Stimulated activated naive B cell treated with anti-CD40 and anti-IgM and Interleukin-4, amounts not matched to agents 10 μg/mL and 1 μg/mL and 100 μg/mL, for 72 hours (primary cell): ENCODE measurements at regions not wholly inside any gene's neighbourhood (a gene's known extent, or its start where the extent isn't known, plus 50 kb on each side); places are given as distances from the start of the nearest gene placed in this dataset.

Source experiments
- ATAC-seq, 2 donors: fragments of 150-1000 bp; cut with Tn5 transposase; replicated peaks; 2 replicates each; pipeline ENCODE4 v1.10.0; 2021; ENCODE audit warnings: moderate library complexity in 1 of 2
- DNase-seq: peaks from one replicate; pipeline ENCODE4 v3.0.0; 2021
- H3K27ac Mint-ChIP-seq: one replicate; pipeline ENCODE4 v1.8.0; 2022; ENCODE audit warnings: mild to moderate bottlenecking, mixed read lengths
- H3K27me3 Mint-ChIP-seq, 2 donors: one replicate each; pipeline ENCODE4 v1.8.0; 2022; ENCODE audit warnings: mixed read lengths in 2 of 2
- H3K36me3 Mint-ChIP-seq, 2 donors: one replicate each; pipeline ENCODE4 v1.8.0; 2022; ENCODE audit warnings: mixed read lengths in 2 of 2, mild to moderate bottlenecking in 1 of 2
- H3K4me1 Mint-ChIP-seq, 2 donors: one replicate each; pipeline ENCODE4 v1.8.0; 2022; ENCODE audit warnings: mixed read lengths in 2 of 2, mild to moderate bottlenecking in 1 of 2
- H3K4me3 Mint-ChIP-seq, 2 donors: one replicate each; pipeline ENCODE4 v1.8.0; 2022; ENCODE audit warnings: mild to moderate bottlenecking in 2 of 2, mixed read lengths in 2 of 2, moderate library complexity in 1 of 2
- H3K9me3 Mint-ChIP-seq, 2 donors: one replicate each; pipeline ENCODE4 v1.8.0; 2022; ENCODE audit warnings: mixed read lengths in 2 of 2, mild to moderate bottlenecking in 1 of 2

DNA sequence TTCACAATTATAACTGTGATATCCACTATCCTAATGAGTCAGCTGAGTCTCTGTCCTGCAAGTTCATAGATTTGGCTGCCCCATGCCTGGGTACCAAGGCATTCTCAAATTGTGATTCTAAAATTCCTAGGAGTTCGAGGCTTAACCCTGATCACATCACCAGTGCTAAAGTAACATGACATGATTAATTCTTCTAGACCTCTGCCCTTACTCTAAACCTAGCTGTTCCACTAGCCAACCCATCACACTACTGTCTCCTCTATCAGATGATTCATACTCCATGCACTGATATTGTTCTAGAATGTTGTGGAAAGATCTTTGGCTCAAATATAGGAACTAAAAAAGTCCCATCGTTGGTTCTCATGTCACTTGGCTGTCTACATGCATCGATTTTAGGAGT is 487.6 kb downstream of the PIK3C3 start:
- Mint-ChIP-seq H3K4me1 (no peaks in the 10 kb centered on the region), H3K36me3 (no peaks in the 10 kb centered on the region), H3K27ac (no peak overlapping the region), H3K4me3 (no peak overlapping the region), H3K27me3 (no peaks in the 10 kb centered on the region), H3K9me3 (peaks cover 7 to 16% of the 10 kb centered on the region in 2 donors)
- no peak for ATAC-seq
- DNase-seq, result no peak

DNA sequence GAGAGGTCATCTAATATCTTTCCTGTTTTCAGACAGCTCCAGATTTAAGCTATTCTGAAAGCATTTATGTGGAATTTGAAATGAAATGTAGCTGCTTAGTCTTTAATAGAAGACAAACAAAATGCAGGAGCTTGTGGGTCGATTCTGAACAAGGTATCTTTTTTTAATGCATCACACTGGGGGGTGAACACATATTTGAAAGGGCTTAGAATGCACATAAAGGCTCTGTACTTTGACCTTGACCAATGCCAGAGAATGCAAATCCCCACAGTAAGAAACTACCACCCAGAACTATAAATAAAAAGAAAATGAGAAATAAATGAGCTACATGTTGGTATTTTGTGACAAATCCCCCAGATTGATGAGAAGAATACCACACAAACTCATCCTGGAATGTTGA is 489.3 kb downstream of the PIK3C3 start:
- no peaks in the 10 kb centered on the region for H3K36me3 Mint-ChIP-seq

DNA sequence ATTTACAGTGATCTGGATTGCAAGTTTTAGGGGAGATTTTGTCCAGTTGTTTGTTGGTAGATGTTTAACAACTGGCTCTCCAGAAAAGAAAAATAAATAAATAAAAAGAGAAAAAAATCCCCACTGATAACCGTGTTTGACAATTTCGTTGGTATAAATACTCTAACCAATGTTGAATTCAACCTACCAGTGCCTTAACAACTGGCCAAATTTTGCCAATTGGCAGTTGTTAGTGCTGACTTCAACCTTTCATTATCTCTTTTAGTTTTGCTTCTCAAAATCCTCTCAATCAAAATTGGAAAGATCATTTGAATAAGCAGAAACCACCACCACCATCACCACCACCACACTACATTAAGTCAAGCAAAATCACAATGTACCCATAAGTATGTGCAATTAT is 490.3 kb downstream of the PIK3C3 start:
- no peaks in the 10 kb centered on the region for H3K4me1 Mint-ChIP-seq
- H3K9me3 Mint-ChIP-seq, result peaks cover 13 to 21% of the 10 kb centered on the region in 2 donors
- ATAC-seq (no peak), DNase-seq (no peak)
- H3K4me3 Mint-ChIP-seq, result no peak overlapping the region
- H3K27ac Mint-ChIP-seq, result no peak overlapping the region
- H3K36me3 Mint-ChIP-seq, result no peaks in the 10 kb centered on the region
- no peaks in the 10 kb centered on the region for H3K27me3 Mint-ChIP-seq

More for the DNA sequence above, 489.3 kb downstream of the PIK3C3 start:
- DNase-seq (no peak), ATAC-seq (no peak)
- H3K4me1 Mint-ChIP-seq, result no peaks in the 10 kb centered on the region
- no peak overlapping the region for H3K4me3 Mint-ChIP-seq
- H3K9me3 Mint-ChIP-seq, result peaks cover 13 to 23% of the 10 kb centered on the region in 2 donors
- H3K27me3 Mint-ChIP-seq, result no peaks in the 10 kb centered on the region
- no peak overlapping the region for H3K27ac Mint-ChIP-seq

DNA sequence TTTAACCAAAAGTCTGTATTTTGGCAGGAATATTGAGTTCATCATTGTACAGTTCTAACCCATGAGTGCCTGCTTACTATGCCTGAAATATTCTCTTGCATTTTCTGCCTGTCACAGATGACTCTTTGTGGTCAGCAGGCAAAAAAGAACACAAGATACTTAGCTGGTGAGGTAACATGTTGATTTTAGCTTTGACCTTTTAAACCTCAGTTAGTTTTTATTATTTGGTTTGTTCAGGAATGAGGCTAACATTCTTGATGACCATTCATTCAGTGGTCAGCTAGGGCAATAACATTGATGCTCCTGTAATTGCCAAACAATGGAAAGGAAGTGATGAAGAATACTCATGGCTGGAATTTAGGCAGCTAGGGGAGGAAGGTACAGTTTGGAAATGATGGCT is 491.2 kb downstream of the PIK3C3 start:
- no peak overlapping the region for H3K4me3 Mint-ChIP-seq
- DNase-seq, result no peak
- no peak for ATAC-seq
- no peak overlapping the region for H3K27ac Mint-ChIP-seq
- H3K27me3 Mint-ChIP-seq, result no peaks in the 10 kb centered on the region
- no peaks in the 10 kb centered on the region for H3K36me3 Mint-ChIP-seq
- no peaks in the 10 kb centered on the region for H3K4me1 Mint-ChIP-seq
- H3K9me3 Mint-ChIP-seq, result peaks cover 15 to 23% of the 10 kb centered on the region in 2 donors

DNA sequence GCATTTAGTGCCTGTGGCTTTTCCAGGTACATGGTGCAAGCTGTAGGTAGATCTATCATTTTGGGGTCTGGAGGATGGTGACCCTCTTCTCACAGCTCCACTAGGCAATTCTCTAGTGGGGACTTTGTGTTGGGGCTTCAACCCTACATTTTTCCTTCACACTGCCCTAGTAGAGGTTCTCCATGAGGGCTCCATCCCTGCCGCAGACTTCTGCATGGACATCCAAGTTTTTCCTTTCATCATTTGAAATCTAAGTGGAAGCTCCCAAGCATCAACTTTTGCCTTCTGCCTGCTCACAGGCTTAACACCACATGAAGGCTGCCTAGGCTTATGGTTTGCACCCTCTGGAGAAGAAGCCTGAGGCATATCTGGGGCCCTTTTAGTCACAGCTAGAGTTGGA is 492.7 kb downstream of the PIK3C3 start:
- Mint-ChIP-seq H3K36me3 (no peaks in the 10 kb centered on the region), H3K27ac (no peak overlapping the region), H3K9me3 (peaks cover 16 to 23% of the 10 kb centered on the region in 2 donors), H3K4me3 (no peak overlapping the region), H3K27me3 (no peaks in the 10 kb centered on the region), H3K4me1 (no peaks in the 10 kb centered on the region)
- DNase-seq (no peak), ATAC-seq (no peak)

DNA sequence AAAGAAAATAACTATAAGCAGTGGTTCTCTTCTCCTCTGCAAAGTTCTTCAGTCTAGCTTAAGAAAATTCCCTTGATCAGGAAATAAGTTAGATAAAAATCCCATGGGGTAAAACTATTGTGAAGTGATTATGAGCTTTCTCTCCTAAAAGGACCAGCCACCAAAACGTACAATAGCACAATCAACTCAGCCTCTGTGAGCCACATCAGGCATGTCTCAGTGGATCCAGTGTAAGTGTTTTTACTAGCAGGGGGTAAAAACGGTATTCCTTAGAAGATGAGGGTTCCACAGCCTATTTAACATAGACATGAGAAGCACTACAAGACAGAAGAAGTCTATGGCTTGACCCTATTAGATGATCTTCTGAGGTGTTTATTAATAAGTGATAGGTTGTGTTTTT is 503.2 kb downstream of the PIK3C3 start:
- ATAC-seq (no peak), DNase-seq (no peak)
- Mint-ChIP-seq H3K27ac (no peak overlapping the region), H3K4me3 (no peak overlapping the region), H3K4me1 (no peaks in the 10 kb centered on the region), H3K36me3 (no peaks in the 10 kb centered on the region), H3K27me3 (no peaks in the 10 kb centered on the region), H3K9me3 (no peaks in the 10 kb centered on the region)

DNA sequence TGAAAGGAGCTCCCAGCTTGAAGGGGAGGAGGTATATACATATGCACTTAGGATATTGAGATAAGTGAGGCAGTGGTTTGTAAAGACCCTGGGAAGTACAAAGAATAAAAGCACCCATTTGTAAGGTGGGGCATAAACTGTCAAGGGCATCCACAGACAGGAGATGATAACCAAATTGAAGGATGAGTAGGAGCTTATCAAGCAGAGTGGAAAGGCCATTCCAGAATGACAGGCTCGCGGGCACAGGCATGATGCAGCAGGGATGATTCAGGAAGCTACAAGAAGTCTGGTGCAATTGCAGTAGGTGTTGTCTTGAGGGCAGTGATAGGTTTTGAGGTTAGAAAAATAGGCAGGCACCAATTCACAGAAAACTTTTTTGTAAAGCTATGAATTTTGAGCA is 504.8 kb downstream of the PIK3C3 start:
- no peaks in the 10 kb centered on the region for H3K36me3 Mint-ChIP-seq
- no peaks in the 10 kb centered on the region for H3K9me3 Mint-ChIP-seq
- H3K4me3 Mint-ChIP-seq, result no peak overlapping the region
- no peak for ATAC-seq
- no peaks in the 10 kb centered on the region for H3K4me1 Mint-ChIP-seq
- no peaks in the 10 kb centered on the region for H3K27me3 Mint-ChIP-seq
- no peak overlapping the region for H3K27ac Mint-ChIP-seq
- DNase-seq, result no peak

DNA sequence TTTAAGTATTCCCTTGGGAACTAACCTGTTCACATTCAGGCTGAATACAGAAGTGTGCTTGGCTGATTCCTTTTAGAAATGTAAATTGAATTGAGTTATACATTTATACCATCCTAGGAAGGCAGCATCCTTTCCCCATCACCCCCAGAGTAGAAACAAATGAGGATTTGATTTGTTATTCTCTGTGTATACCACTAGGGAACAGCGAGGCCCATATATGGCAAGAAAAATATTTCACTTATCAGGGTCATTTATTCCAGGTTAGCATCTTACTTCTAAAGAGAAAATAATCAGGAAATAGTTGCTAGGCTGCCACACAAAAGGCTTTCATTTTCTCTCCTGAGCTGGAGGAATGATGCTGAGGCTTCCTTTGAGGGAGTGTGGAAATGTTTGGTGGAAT is 516.9 kb downstream of the PIK3C3 start:
- no peak overlapping the region for H3K4me3 Mint-ChIP-seq
- H3K4me1 Mint-ChIP-seq, result no peaks in the 10 kb centered on the region
- H3K36me3 Mint-ChIP-seq, result no peaks in the 10 kb centered on the region
- H3K9me3 Mint-ChIP-seq, result no peaks in the 10 kb centered on the region
- H3K27me3 Mint-ChIP-seq, result no peaks in the 10 kb centered on the region
- ATAC-seq, result no peak
- H3K27ac Mint-ChIP-seq, result no peak overlapping the region
- no peak for DNase-seq

DNA sequence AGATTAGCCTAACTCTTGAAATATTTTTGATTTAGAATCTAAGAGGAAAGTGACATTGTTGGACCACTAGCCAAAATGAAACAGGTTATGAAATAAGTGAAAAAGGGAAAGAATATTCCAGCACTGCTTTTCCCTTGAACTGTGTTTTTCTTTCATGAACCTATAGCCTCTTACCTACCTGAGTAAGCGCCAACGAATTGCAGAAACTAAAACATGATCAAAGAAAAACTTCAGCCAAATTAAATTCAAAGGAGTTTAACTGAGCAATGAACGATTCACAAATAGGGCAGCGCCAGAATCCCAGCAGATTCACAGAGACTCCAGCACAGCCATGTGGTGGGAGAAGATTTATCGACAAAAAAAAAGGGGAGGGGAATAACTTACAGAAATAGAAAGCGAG is 518.6 kb downstream of the PIK3C3 start:
- DNase-seq (no peak), ATAC-seq (no peak)
- Mint-ChIP-seq H3K27ac (no peak overlapping the region), H3K9me3 (no peaks in the 10 kb centered on the region), H3K36me3 (no peaks in the 10 kb centered on the region), H3K4me3 (no peak overlapping the region), H3K4me1 (no peaks in the 10 kb centered on the region), H3K27me3 (no peaks in the 10 kb centered on the region)

DNA sequence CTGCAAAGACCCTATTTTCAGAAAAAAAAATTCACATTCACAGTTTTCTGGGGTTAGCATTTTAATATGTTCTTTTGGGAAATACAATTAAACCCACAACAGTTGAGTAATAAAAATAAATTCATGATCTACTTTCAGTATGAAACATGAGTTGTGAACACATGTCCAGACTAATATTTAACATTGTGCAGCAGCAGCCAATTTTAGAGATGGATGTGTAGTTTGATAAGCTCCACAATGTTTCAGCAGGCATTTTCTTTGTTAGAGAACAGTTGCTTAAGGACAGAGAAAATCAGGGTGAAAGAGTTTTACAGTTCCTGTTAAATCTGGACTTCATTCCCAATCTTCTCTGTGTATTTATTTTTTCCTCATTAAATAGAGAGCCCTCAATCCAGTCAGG is 519.5 kb downstream of the PIK3C3 start:
- no peak for DNase-seq
- H3K9me3 Mint-ChIP-seq, result no peaks in the 10 kb centered on the region
- no peaks in the 10 kb centered on the region for H3K4me1 Mint-ChIP-seq
- ATAC-seq, result no peak
- H3K27me3 Mint-ChIP-seq, result no peaks in the 10 kb centered on the region
- H3K36me3 Mint-ChIP-seq, result no peaks in the 10 kb centered on the region
- no peak overlapping the region for H3K27ac Mint-ChIP-seq
- no peak overlapping the region for H3K4me3 Mint-ChIP-seq

DNA sequence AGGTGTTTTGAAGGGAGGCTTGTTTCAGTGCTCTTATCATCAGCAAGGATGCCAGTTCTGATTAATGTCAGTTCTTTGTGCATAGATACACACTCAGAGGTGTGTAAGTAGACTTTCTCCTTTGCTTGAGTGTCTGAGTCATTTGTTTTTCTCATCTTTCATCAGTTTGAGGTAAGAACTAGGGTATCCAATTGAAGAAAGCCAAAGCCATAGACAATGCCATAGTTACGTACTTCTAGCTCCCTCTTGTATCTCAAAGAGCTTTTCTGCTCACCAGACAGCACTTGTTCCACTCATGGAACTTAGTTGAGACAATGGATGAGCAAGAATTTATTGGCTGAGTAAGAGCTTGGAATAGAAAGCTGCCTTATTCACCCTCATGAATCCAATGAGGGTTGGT is 520.1 kb downstream of the PIK3C3 start:
- no peak overlapping the region for H3K4me3 Mint-ChIP-seq
- H3K36me3 Mint-ChIP-seq, result no peaks in the 10 kb centered on the region
- H3K27me3 Mint-ChIP-seq, result no peaks in the 10 kb centered on the region
- no peak overlapping the region for H3K27ac Mint-ChIP-seq
- DNase-seq (no peak), ATAC-seq (no peak)
- no peaks in the 10 kb centered on the region for H3K4me1 Mint-ChIP-seq
- no peaks in the 10 kb centered on the region for H3K9me3 Mint-ChIP-seq

DNA sequence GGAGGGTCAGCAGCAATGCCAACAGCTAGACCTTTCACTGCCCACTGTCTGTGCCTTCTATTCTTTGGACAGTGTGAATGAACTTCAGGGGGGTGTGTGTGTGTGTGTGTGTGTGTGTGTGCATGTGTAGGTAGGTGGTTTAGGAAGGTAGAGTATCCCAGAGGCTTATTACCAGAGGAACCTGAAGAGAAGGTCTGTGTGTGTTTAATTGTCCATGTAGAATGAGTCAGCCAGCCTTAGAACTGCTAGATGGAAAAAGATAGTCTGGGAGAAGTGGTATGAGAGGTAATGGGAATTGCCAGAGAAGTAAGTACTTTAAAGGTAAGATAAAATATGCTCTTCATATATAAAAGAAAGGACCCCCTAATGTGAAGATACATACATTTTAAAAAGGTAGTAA is 522.2 kb downstream of the PIK3C3 start:
- no peaks in the 10 kb centered on the region for H3K9me3 Mint-ChIP-seq
- H3K27ac Mint-ChIP-seq, result no peak overlapping the region
- ATAC-seq (no peak), DNase-seq (no peak)
- no peaks in the 10 kb centered on the region for H3K4me1 Mint-ChIP-seq
- no peaks in the 10 kb centered on the region for H3K27me3 Mint-ChIP-seq
- no peak overlapping the region for H3K4me3 Mint-ChIP-seq
- no peaks in the 10 kb centered on the region for H3K36me3 Mint-ChIP-seq

DNA sequence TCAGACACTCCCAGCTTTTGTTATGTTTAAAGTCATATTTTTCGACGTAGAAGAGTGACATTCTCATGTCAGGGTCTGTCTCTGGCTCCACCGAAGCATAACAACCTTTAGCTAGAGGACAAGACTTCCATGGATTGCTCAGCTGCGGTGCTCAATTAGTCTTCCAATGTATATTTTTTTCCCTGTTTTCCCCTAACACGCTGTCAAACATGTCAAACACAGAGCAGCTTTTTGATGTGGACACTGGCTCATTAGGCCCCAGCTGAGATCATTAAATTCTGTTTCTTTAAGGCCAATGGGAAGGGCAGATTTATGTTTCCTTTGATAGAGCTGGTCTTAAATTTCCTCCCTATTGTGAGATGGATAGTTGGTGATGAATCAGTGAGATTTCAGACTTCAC is 525.4 kb downstream of the PIK3C3 start:
- H3K4me1 Mint-ChIP-seq, result no peaks in the 10 kb centered on the region
- DNase-seq (no peak), ATAC-seq (no peak)
- H3K9me3 Mint-ChIP-seq, result peaks cover 4 to 7% of the 10 kb centered on the region in 2 donors
- H3K36me3 Mint-ChIP-seq, result no peaks in the 10 kb centered on the region
- H3K27ac Mint-ChIP-seq, result no peak overlapping the region
- H3K27me3 Mint-ChIP-seq, result no peaks in the 10 kb centered on the region
- no peak overlapping the region for H3K4me3 Mint-ChIP-seq

DNA sequence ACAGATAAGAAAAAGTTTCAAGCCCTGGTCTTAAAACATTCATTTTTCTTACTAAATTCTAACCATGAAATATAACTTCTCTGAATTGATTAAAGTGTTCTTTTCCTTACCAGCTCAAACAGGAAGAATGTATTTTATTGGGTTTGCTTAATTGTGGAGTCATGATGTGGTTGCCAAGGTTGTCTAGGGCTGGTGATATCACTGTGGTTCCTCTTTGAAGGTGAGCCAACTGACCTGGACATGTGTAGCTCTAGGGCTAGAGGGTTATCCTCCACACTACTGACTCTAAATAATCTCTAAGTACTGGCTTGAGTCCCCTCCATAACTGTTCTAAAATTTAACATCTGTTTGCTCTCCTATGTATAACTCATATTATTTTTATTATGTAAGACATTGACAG is 529.6 kb downstream of the PIK3C3 start:
- DNase-seq (no peak), ATAC-seq (no peak)
- no peak overlapping the region for H3K27ac Mint-ChIP-seq
- peaks cover 5 to 7% of the 10 kb centered on the region in 2 donors for H3K9me3 Mint-ChIP-seq
- no peaks in the 10 kb centered on the region for H3K4me1 Mint-ChIP-seq
- no peaks in the 10 kb centered on the region for H3K36me3 Mint-ChIP-seq
- no peak overlapping the region for H3K4me3 Mint-ChIP-seq
- no peaks in the 10 kb centered on the region for H3K27me3 Mint-ChIP-seq

DNA sequence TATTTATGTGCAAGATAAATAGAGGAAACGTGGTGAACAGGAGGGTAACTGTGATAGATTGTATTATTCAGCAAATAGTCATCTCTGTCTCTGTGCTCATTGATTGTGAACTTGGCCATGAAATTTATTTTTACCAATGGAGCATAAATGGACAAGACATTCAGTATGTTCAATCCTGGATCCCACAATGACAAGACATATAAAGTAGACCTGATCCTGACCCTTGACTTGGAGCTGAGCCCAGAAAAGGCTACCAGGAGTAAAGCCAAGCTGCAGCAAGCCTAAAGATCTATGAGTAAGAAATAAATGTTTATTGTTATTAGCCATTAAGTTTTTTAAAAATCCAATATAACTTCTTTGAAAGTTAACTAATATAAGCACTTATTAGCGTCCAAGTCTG is 531.2 kb downstream of the PIK3C3 start:
- Mint-ChIP-seq H3K4me3 (no peak overlapping the region), H3K27ac (no peak overlapping the region)

DNA sequence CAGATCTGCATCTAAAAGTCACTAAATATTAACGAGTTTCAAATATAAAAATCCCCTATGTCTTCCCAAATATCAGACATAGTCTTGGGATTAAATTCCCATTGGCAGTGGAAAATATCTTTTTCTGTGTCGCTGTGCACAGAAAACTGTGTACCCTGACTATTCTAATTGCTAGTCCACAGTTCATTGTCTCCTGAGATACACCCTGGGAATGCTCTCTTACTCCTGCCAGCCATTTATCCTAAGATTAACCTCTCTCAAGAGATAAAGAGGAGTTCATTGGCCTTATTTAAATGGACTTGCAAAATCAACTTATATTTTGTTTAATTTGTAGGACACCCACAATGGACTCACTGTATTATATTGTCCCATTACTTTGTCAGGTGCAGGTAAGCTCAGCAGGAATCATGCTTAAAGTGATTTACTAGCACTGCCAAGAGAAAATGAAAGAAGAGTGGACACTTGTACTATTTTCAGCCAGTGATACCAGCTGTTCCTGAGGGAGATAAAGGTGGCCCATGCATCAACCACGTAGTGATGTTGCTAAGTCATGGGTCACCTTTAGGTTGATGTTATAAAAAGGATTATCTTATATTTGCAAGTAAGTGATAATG is 553.8 kb downstream of the PIK3C3 start:
- ATAC-seq (no peak), DNase-seq (no peak)
- no peaks in the 10 kb centered on the region for H3K27me3 Mint-ChIP-seq
- no peak overlapping the region for H3K27ac Mint-ChIP-seq
- peaks cover 0 to 2% of the 10 kb centered on the region in 2 donors for H3K9me3 Mint-ChIP-seq
- no peak overlapping the region for H3K4me3 Mint-ChIP-seq
- no peaks in the 10 kb centered on the region for H3K36me3 Mint-ChIP-seq
- no peaks in the 10 kb centered on the region for H3K4me1 Mint-ChIP-seq

More for the DNA sequence above, 531.2 kb downstream of the PIK3C3 start:
- Mint-ChIP-seq H3K36me3 (no peaks in the 10 kb centered on the region), H3K4me1 (no peaks in the 10 kb centered on the region), H3K9me3 (peaks cover 5 to 7% of the 10 kb centered on the region in 2 donors), H3K27me3 (no peaks in the 10 kb centered on the region)
- ATAC-seq (no peak), DNase-seq (no peak)
